ENCODE measurements at regions not wholly inside any gene's neighbourhood (a gene's known extent, or its start where the extent isn't known, plus 50 kb on each side); places are given as distances from the start of the nearest gene placed in this dataset.
"Not testable (repeated sequence)": the region's sequence is repeated elsewhere in the genome, so short reads cannot be mapped to it uniquely, and the experiment has no call there.

- DNase-seq (ENCODE audit: low read depth), result no peak
These were observed 223.1 kb upstream of the POGK start for GRCh38 chr1:166616206-166616605.

GRCh38 chr1:166626711-166627110, 212.6 kb upstream of the POGK start:
- no peak for DNase-seq (ENCODE audit: low read depth)

GRCh38 chr1:166627558-166627957, 211.7 kb upstream of the POGK start:
- no peak for DNase-seq (ENCODE audit: low read depth)

- no peak for DNase-seq (ENCODE audit: low read depth)
These were observed 211.0 kb upstream of the POGK start for GRCh38 chr1:166628259-166628658.

GRCh38 chr1:166629946-166630345, 209.3 kb upstream of the POGK start:
- DNase-seq (ENCODE audit: low read depth), result no peak

GRCh38 chr1:166630369-166630768, 208.9 kb upstream of the POGK start:
- no peak for DNase-seq (ENCODE audit: low read depth)

- no peak for DNase-seq (ENCODE audit: low read depth)
These were observed 201.1 kb upstream of the POGK start for GRCh38 chr1:166638137-166638536.

- not testable (repeated sequence) for DNase-seq (ENCODE audit: low read depth)
These were observed 182.0 kb upstream of the POGK start for GRCh38 chr1:166657228-166657627.

GRCh38 chr1:166666790-166667189, 172.5 kb upstream of the POGK start:
- not testable (repeated sequence) for DNase-seq (ENCODE audit: low read depth)

- not testable (repeated sequence) for DNase-seq (ENCODE audit: low read depth)
These were observed 171.7 kb upstream of the POGK start for GRCh38 chr1:166667600-166667999.

- no peak for DNase-seq (ENCODE audit: low read depth)
These were observed 167.6 kb upstream of the POGK start for GRCh38 chr1:166671627-166672026.

GRCh38 chr1:166673722-166674121, 165.6 kb upstream of the POGK start:
- no peak for DNase-seq (ENCODE audit: low read depth)

- no peak for DNase-seq (ENCODE audit: low read depth)
These were observed 164.1 kb upstream of the POGK start for GRCh38 chr1:166675213-166675612.

GRCh38 chr1:166676981-166677380, 162.3 kb upstream of the POGK start:
- DNase-seq (ENCODE audit: low read depth), result no peak

GRCh38 chr1:166679369-166679768, 159.9 kb upstream of the POGK start:
- DNase-seq (ENCODE audit: low read depth), result no peak

GRCh38 chr1:166682588-166682987, 156.7 kb upstream of the POGK start:
- no peak for DNase-seq (ENCODE audit: low read depth)

GRCh38 chr1:166684669-166685068, 154.6 kb upstream of the POGK start:
- not testable (repeated sequence) for DNase-seq (ENCODE audit: low read depth)

GRCh38 chr1:166685200-166685599, 154.1 kb upstream of the POGK start:
- DNase-seq (ENCODE audit: low read depth), result no peak

- not testable (repeated sequence) for DNase-seq (ENCODE audit: low read depth)
These were observed 153.4 kb upstream of the POGK start for GRCh38 chr1:166685891-166686290.

- DNase-seq (ENCODE audit: low read depth), result not testable (repeated sequence)
These were observed 148.7 kb upstream of the POGK start for GRCh38 chr1:166690596-166690995.

GRCh38 chr1:166691476-166691875, 147.8 kb upstream of the POGK start:
- no peak for DNase-seq (ENCODE audit: low read depth)

GRCh38 chr1:166692346-166692745, 146.9 kb upstream of the POGK start:
- DNase-seq (ENCODE audit: low read depth), result no peak

GRCh38 chr1:166693158-166693557, 146.1 kb upstream of the POGK start:
- DNase-seq (ENCODE audit: low read depth), result no peak

GRCh38 chr1:166693673-166694297, 145.5 kb upstream of the POGK start:
- DNase-seq (ENCODE audit: low read depth), result no peak

- DNase-seq (ENCODE audit: low read depth), result no peak
These were observed 144.2 kb upstream of the POGK start for GRCh38 chr1:166695115-166695514.

Data from ELR (cell line).